AG04450 (cell line): ENCODE measurements at regions not wholly inside any gene's neighbourhood (a gene's known extent, or its start where the extent isn't known, plus 50 kb on each side); places are given as distances from the start of the nearest gene placed in this dataset.

ENCODE experiments used
- CTCF ChIA-PET: fragments of 300-600, 350-600 bp; formaldehyde crosslinking; extraction: SDS; loops from one replicate; lab custom pipeline; 2022; ENCODE audit warnings: antibody characterized with exemption, inconsistent platforms; lab: Charles Lee
- POLR2A ChIA-PET: fragments of 350-600 bp; formaldehyde crosslinking; extraction: SDS; loops from one replicate; lab custom pipeline; 2021; ENCODE audit warnings: antibody characterized with exemption, inconsistent platforms; lab: Yijun Ruan, JAX
- DNase-seq: peaks from one replicate; pipeline ENCODE4 v3.0.0-alpha.2; 2011; ENCODE audit warnings: low read depth, low spot score
- H3K27ac ChIP-seq: one replicate; pipeline ENCODE4 v1.5.1; 2012; ENCODE audit warnings: low read depth, low read length, control low read depth
- H3K27me3 ChIP-seq: one replicate; pipeline ENCODE4 v1.6.0; 2012; ENCODE audit warnings: low read length; ENCODE audit not compliant: control insufficient read depth, insufficient read depth
- H3K4me3 ChIP-seq: 2 replicates; pipeline ENCODE4 v1.5.1; 2011; ENCODE audit warnings: mild to moderate bottlenecking, low read depth, low read length, control low read depth
- H3K9me3 ChIP-seq: 2 replicates; pipeline ENCODE4 v1.5.1; 2012; ENCODE audit warnings: low read length; ENCODE audit not compliant: control insufficient read depth, insufficient read depth
- TF ChIP-seq, protein P1 (sequence below): IDR thresholded peaks from 2 replicates; pipeline ENCODE4 v1.5.1; 2011; ENCODE audit warnings: low read depth, low read length, control low read depth, inconsistent platforms

DNA sequence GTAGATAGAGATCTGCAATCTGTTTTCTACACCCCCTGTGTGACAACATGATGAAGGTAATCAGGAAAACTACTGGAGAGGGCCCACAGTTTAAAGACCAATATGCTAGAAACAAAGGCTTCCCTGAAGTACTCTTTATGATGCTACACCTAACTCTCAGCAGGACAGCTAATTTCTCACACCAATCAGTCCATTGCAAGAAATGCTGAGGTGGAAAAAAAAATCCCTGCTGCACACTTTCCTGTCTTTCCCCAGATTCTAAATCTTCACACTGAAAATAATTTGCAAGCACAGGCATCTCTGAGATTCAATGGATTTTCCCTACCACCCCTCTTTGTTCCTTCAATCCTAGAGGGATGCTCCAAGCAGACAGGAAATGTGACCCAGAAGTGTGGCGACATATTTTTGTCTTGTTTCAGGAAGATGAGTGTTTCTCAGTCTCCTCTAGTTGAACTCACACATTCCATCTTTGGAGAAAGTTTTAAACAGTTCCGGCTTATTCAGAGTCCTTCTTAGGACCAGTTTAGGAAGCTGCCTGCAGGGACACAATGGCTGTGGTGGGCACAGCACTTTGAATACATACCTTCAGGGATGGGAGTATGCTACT, 671.6 kb downstream of the DIAPH3 start:
- ChIA-PET CTCF (interaction anchor here (1.5 kb wide), 1 partner anchor 101 kb away, joined by 5 read pairs; no protein-coding TSS in a partner anchor), POLR2A (no interaction called here)
- Histone ChIP-seq H3K27me3 (peaks cover 3% of the 10 kb centered on the region), H3K4me3 (no peak overlapping the region), H3K27ac (no peak overlapping the region), H3K9me3 (no peaks in the 10 kb centered on the region)
- no peak for DNase-seq
- TF ChIP-seq, protein P1, sequence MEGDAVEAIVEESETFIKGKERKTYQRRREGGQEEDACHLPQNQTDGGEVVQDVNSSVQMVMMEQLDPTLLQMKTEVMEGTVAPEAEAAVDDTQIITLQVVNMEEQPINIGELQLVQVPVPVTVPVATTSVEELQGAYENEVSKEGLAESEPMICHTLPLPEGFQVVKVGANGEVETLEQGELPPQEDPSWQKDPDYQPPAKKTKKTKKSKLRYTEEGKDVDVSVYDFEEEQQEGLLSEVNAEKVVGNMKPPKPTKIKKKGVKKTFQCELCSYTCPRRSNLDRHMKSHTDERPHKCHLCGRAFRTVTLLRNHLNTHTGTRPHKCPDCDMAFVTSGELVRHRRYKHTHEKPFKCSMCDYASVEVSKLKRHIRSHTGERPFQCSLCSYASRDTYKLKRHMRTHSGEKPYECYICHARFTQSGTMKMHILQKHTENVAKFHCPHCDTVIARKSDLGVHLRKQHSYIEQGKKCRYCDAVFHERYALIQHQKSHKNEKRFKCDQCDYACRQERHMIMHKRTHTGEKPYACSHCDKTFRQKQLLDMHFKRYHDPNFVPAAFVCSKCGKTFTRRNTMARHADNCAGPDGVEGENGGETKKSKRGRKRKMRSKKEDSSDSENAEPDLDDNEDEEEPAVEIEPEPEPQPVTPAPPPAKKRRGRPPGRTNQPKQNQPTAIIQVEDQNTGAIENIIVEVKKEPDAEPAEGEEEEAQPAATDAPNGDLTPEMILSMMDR = no peak

DNA sequence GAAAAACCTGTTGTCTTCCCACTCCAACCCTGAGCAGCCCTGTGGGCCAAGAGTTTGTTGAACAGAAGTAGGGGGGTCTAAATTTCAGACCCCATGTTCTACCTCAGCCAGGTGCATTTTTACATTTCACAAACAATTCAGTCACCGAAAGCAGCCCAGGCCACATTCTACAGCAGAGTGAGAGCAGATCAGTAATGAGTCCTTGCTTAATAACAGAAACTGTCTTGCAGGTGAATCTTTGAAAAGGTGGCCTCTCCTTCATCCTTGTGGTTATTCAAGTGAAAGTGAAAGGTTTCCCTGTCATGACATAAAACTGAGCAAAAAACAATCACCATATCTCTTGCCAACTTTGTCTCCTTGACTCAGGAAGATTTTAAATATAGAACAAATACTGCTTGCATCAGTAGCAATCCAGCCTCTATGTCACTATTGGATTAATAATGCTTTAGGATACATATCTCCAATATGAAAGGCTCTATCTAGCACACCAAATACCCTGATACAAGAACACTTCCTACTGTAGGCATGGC, 670.2 kb downstream of the DIAPH3 start:
- Histone ChIP-seq H3K4me3 (no peak overlapping the region), H3K27ac (no peak overlapping the region), H3K27me3 (peaks cover 3% of the 10 kb centered on the region), H3K9me3 (no peaks in the 10 kb centered on the region)
- POLR2A ChIA-PET = no interaction called here
- TF ChIP-seq, protein P1 = no peak
- DNase-seq = no peak
- CTCF ChIA-PET = interaction anchor here (1.0 kb wide), 1 partner anchor 413 kb away, joined by 4 read pairs; no protein-coding TSS in a partner anchor

DNA sequence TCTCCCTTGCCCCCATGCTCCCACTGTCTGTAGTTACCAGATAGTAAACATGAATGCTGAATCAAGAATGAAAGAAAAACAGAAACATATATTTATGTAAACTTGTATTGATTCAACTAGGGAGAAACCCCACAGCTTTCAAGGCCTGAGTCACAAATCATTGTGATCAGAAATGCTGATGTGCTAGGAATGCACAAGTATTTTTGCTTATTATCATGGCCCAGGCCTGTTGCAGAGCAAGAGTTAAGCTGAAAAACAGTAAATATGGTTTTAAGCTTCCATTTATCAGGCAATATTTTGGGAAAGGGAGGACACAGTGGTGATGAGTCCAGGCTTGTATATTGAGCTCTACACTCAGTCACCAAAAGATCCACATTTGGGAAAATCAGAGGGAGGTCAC, 669.6 kb downstream of the DIAPH3 start:
- H3K4me3 ChIP-seq = no peak overlapping the region
- no peak for DNase-seq
- peaks cover 3% of the 10 kb centered on the region for H3K27me3 ChIP-seq
- H3K9me3 ChIP-seq = no peaks in the 10 kb centered on the region
- no peak overlapping the region for H3K27ac ChIP-seq
- TF ChIP-seq, protein P1 = no peak
- ChIA-PET CTCF (interaction anchor here (0.7 to 1.1 kb wide), 5 partner anchors 10 to 413 kb away, joined by 3 to 4 read pairs (median 3); no protein-coding TSS in a partner anchor), POLR2A (interaction anchor here (0.7 kb wide), 1 partner anchor 23 kb away, joined by 3 read pairs; no protein-coding TSS in a partner anchor)

DNA sequence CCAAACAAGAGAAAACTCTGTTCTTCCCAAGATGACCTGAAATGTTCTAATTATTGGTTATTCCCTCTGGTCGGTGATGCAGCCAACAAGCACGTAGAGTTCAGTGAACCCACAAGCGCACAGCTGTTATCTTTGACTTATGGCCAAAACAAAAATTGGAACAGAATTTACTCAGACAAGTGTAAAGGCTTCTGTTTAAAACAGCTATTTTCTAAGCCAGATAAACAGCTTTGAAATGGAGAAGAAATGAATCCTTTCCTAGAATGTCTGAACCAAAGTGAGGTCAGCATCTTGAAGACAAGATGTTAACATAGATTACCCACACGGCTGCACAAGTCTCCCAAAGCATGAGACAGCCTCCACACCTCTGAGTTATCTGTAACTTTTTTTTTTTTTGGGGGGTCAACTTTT, 669.2 kb downstream of the DIAPH3 start:
- CTCF ChIA-PET = interaction anchor here (0.7 to 1.1 kb wide), 5 partner anchors 10 to 412 kb away, joined by 3 to 4 read pairs (median 3); no protein-coding TSS in a partner anchor
- DNase-seq = peak; percentile 76
- Histone ChIP-seq H3K9me3 (no peaks in the 10 kb centered on the region), H3K27me3 (peaks cover 5% of the 10 kb centered on the region), H3K27ac (no peak overlapping the region), H3K4me3 (no peak overlapping the region)
- TF ChIP-seq, protein P1 = no peak
- POLR2A ChIA-PET = interaction anchor here (0.7 to 0.9 kb wide), 2 partner anchors 23 to 37 kb away, joined by 3 read pairs; no protein-coding TSS in a partner anchor

DNA sequence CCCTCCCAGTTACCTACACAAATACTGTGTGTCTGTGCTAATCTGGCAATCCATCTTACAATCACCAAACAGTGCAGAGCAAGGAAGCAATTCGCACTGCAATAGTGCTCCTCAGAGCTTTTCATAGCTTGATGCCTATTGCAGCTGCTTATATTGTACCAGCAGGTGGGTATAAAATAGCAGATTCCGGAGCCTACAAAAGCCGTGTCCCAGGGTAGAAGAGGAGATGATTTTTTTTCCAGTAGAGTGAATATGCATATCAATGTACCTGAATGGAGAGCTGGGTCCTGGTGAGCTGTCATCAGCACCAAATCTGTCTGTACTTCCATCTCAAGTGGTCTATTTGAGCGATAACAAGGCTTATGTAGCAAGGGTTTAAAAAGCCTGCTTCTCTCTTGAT, 668.4 kb downstream of the DIAPH3 start:
- H3K9me3 ChIP-seq = no peaks in the 10 kb centered on the region
- no peak overlapping the region for H3K4me3 ChIP-seq
- TF ChIP-seq, protein P1 = no peak
- H3K27me3 ChIP-seq = peaks cover 5% of the 10 kb centered on the region
- ChIA-PET CTCF (interaction anchor here (1.9 kb wide), 1 partner anchor 103 kb away, joined by 4 read pairs; no protein-coding TSS in a partner anchor), POLR2A (interaction anchor here (0.9 kb wide), 1 partner anchor 37 kb away, joined by 3 read pairs; no protein-coding TSS in a partner anchor)
- H3K27ac ChIP-seq = no peak overlapping the region
- DNase-seq = no peak
